ENCODE measurements at regions not wholly inside any gene's neighbourhood (a gene's known extent, or its start where the extent isn't known, plus 50 kb on each side); places are given as distances from the start of the nearest gene placed in this dataset.

DNA sequence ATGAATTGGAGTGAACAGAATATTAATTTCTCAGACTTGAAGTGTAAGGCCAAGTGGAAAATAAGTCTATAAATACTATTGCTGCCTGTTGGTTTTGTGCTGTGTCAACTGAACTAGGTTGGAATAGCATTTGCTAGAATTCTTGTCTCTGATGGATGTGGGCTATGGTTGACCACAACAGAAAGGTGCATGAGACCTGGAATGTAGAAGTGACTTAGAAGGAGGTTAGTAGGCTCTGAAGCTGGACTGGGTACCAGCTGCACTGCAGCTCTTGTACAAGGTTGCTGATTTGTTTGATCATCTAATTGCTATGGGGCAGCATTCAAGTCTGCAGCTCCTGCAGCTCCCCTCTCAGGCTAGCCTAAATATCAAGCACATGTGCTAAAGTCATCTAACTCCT is 479.0 kb upstream of the NRSN1 start:
- TF ChIP-seq, protein P1, sequence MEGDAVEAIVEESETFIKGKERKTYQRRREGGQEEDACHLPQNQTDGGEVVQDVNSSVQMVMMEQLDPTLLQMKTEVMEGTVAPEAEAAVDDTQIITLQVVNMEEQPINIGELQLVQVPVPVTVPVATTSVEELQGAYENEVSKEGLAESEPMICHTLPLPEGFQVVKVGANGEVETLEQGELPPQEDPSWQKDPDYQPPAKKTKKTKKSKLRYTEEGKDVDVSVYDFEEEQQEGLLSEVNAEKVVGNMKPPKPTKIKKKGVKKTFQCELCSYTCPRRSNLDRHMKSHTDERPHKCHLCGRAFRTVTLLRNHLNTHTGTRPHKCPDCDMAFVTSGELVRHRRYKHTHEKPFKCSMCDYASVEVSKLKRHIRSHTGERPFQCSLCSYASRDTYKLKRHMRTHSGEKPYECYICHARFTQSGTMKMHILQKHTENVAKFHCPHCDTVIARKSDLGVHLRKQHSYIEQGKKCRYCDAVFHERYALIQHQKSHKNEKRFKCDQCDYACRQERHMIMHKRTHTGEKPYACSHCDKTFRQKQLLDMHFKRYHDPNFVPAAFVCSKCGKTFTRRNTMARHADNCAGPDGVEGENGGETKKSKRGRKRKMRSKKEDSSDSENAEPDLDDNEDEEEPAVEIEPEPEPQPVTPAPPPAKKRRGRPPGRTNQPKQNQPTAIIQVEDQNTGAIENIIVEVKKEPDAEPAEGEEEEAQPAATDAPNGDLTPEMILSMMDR (IDR thresholded peaks at IDR 0.05; ENCODE audit: low read depth, low read length, missing control alignments), result no peak

DNA sequence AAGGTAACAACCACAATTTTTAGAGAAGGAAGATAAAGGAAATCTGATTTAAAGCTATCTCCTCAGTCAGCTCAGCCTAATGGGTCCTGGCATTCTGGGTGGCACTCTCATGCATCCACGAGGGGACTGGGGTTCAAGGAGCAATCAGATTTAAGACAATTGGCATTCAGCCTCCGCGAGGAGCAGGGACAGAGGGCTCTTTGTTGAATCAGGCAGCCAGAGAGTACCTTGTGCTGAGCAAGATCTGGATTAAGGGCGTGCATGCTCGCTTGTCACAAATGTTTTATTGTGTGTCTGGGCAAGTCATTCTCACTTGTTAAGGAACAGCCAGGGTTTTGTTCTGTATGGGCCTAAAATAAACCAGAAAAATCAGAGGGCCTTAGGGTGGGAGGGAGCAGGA is 475.3 kb upstream of the NRSN1 start:
- TF ChIP-seq, protein P1 (IDR thresholded peaks at IDR 0.05; ENCODE audit: low read depth, low read length, missing control alignments), result no peak
- in situ Hi-C loops (cut with HindIII; ENCODE audit: low pct_ligation_motif_present, low sequenced_read_pairs), result no loop called here
- Histone ChIP-seq H3K36me3 (replicated peaks) (no peaks in the 10 kb centered on the region), H3K4me3 (ENCODE audit: low read depth, low read length) (no peak overlapping the region), H3K27me3 (replicated peaks) (no peaks in the 10 kb centered on the region), H3K27ac (no peak overlapping the region)
- no peak for DNase-seq

More for the DNA sequence above, 479.0 kb upstream of the NRSN1 start:
- Histone ChIP-seq H3K36me3 (replicated peaks) (no peaks in the 10 kb centered on the region), H3K27me3 (replicated peaks) (no peaks in the 10 kb centered on the region), H3K4me3 (ENCODE audit: low read depth, low read length) (no peak overlapping the region), H3K27ac (no peak overlapping the region)
- no peak for DNase-seq
- in situ Hi-C loops (cut with HindIII; ENCODE audit: low pct_ligation_motif_present, low sequenced_read_pairs), result no loop called here

DNA sequence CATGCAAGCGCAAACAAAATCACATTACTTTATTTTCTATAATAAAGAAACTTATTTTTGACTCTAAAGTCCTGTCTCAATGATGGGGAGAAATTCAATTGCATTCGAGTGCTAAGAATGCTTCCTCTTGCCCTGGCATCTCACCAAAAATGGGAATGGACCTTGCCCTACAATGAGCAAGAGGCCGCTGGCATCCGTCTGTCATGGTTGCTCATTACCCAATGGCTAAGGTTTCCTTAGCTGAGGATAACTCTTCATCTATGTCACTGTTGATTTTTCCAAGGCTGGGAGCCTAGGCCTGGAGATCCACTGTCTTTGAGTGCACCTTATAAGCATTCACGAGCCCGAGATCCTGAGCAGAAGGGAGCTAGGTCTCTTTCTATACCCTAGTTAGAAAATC is 471.3 kb upstream of the NRSN1 start:
- Histone ChIP-seq H3K36me3 (replicated peaks) (no peaks in the 10 kb centered on the region), H3K4me3 (ENCODE audit: low read depth, low read length) (no peak overlapping the region), H3K27ac (no peak overlapping the region), H3K27me3 (replicated peaks) (no peaks in the 10 kb centered on the region)
- DNase-seq, result no peak
- in situ Hi-C loops (cut with HindIII; ENCODE audit: low pct_ligation_motif_present, low sequenced_read_pairs), result no loop called here
- TF ChIP-seq, protein P1 (IDR thresholded peaks at IDR 0.05; ENCODE audit: low read depth, low read length, missing control alignments), result no peak

DNA sequence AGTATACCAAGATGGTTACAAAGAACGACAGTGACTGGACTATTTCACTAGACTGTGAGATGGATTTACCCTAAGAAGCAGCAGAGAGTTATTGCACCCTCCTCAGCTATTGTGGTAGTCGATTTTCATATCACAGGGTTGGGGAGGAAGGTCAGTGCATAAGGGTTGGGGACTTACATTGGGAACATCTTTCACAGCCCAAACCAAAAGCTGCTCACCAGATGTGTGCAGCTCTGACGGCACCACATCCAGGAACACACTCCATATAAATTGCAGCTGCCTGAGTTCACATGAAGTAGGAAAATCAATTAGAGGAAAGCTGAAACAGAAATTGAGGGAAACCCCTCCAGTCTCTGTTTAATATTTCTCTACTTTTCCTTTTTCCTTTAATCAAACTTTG is 470.5 kb upstream of the NRSN1 start:
- Histone ChIP-seq H3K36me3 (replicated peaks) (no peaks in the 10 kb centered on the region), H3K27me3 (replicated peaks) (no peaks in the 10 kb centered on the region), H3K27ac (no peak overlapping the region), H3K4me3 (ENCODE audit: low read depth, low read length) (no peak overlapping the region)
- in situ Hi-C loops (cut with HindIII; ENCODE audit: low pct_ligation_motif_present, low sequenced_read_pairs), result no loop called here
- TF ChIP-seq, protein P1 (IDR thresholded peaks at IDR 0.05; ENCODE audit: low read depth, low read length, missing control alignments), result no peak
- DNase-seq, result no peak

DNA sequence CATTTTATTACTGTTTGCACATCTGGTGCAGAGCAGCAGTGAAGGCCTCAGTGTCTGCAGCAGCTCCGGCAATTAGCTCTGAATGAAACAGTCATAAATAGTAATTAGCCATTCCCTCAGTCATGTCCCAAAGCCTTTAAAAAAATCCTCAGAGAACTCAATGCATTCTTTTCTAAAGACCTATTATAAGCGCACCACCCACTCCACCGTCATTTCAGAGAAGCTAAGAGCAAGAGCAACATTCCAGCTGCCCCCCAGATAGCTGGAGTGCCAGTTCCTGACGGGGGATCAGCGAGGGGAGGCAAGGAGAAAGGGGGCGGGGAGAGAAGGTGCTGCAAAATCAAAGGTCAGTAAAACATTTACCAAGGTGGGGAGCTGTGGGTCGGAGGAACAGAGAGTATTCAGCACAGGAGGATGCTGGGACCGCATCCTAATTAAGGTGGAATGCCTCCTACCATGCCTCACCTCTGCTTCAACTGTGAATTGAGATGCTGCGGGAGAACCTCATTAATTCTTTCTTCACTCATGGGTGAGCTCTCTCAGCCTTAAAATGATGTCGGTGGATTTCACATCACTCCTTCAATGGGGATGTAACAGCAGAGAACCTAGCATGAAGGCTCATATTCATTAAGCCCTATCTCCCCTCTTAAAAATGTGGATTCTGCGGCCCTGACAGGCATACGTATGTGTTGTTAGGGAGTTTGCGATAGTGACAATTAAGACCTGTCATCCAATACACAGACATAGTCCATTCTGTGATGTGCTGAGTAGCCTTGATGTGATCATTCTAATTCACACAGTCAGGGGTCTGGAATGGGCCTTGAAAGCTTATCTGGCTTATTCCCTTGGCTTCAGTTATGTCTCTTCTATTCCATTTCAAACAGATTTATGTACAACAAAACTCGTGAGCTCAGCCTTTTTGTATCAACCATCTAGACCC is 469.5 kb upstream of the NRSN1 start:
- H3K27ac ChIP-seq, result no peak overlapping the region
- no peak for DNase-seq
- in situ Hi-C loops (cut with HindIII; ENCODE audit: low pct_ligation_motif_present, low sequenced_read_pairs), result no loop called here
- TF ChIP-seq, protein P1 (IDR thresholded peaks at IDR 0.05; ENCODE audit: low read depth, low read length, missing control alignments), result no peak
- H3K27me3 ChIP-seq (replicated peaks), result no peaks in the 10 kb centered on the region
- no peak overlapping the region for H3K4me3 ChIP-seq (ENCODE audit: low read depth, low read length)
- no peaks in the 10 kb centered on the region for H3K36me3 ChIP-seq (replicated peaks)
